K562 (cell line): ENCODE measurements at regions not wholly inside any gene's neighbourhood (a gene's known extent, or its start where the extent isn't known, plus 50 kb on each side); places are given as distances from the start of the nearest gene placed in this dataset.

Experiments
- CHD1 ChIP-seq: fragments of 200-600 bp; sonication (generic); IDR thresholded peaks from one replicate; pipeline ENCODE4 v1.6.1; 2012; ENCODE audit warnings: mild to moderate bottlenecking, moderate library complexity, low read length, inconsistent platforms
- ZNF316 ChIP-seq: fragments of 450-650 bp; IDR thresholded peaks from 2 replicates; pipeline ENCODE4 v1.6.1; 2016
- ZNF696 ChIP-seq: fragments of 250-450 bp; sonication (Bioruptor Pico); conservative IDR thresholded peaks from 2 replicates; pipeline ENCODE4 v1.4.0; 2020; ENCODE audit warnings: mild to moderate bottlenecking, moderate library complexity
- TF ChIP-seq, protein P1 (sequence below), 3 experiments: IDR thresholded peaks in 2 of 3; conservative IDR thresholded peaks in 1 of 3; 2 replicates each; pipeline ENCODE4 v1.5.1; 2011 to 2012; ENCODE audit warnings: low read length in 3 of 3, mild to moderate bottlenecking in 3 of 3, control low read depth in 2 of 3, improper control_type of control experiment in 1 of 3, inconsistent platforms in 1 of 3, low read depth in 1 of 3, mixed read lengths in 1 of 3, moderate library complexity in 1 of 3; ENCODE audit not compliant: insufficient read depth in 2 of 3

DNA sequence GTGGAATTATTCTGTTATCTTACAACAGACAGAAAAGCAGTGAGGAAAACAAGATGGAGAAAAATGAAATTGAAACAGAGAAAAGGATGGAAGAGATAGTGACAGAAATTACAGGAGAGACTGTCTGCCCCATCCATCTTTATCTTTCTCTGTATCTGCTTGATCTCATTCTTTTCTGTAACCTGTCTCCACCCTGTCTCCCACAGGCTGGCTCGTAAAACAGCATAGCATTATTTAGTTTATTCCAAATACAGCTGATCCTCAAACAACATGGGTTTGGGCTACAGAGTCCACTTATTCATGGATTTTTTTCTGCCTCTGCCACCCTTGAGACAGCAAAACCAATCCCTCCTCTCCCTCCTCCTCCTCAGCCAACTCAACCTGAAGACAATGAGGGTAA, 482.3 kb upstream of the JARID2 start:
- no peak for TF ChIP-seq ZNF696 (CRISPR knock-in tag)
- no peak for TF ChIP-seq ZNF316
- TF ChIP-seq, protein P1, sequence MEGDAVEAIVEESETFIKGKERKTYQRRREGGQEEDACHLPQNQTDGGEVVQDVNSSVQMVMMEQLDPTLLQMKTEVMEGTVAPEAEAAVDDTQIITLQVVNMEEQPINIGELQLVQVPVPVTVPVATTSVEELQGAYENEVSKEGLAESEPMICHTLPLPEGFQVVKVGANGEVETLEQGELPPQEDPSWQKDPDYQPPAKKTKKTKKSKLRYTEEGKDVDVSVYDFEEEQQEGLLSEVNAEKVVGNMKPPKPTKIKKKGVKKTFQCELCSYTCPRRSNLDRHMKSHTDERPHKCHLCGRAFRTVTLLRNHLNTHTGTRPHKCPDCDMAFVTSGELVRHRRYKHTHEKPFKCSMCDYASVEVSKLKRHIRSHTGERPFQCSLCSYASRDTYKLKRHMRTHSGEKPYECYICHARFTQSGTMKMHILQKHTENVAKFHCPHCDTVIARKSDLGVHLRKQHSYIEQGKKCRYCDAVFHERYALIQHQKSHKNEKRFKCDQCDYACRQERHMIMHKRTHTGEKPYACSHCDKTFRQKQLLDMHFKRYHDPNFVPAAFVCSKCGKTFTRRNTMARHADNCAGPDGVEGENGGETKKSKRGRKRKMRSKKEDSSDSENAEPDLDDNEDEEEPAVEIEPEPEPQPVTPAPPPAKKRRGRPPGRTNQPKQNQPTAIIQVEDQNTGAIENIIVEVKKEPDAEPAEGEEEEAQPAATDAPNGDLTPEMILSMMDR (IDR thresholded peaks at IDR 0.05 in 2 of 3, conservative IDR thresholded peaks at IDR 0.05 in 1 of 3; ENCODE audit: insufficient read depth in 2 of 3, low read depth in 1 of 3, low read length in 3 of 3), result no peak
- no peak for TF ChIP-seq CHD1
